ENCODE measurements at regions not wholly inside any gene's neighbourhood (a gene's known extent, or its start where the extent isn't known, plus 50 kb on each side); places are given as distances from the start of the nearest gene placed in this dataset.

- no peak overlapping the region for H3K4ac ChIP-seq (ENCODE audit: low read depth, low read length)
These were observed 186.7 kb downstream of the TJP1 start for GRCh38 chr15:29635513-29636098.

DNA sequence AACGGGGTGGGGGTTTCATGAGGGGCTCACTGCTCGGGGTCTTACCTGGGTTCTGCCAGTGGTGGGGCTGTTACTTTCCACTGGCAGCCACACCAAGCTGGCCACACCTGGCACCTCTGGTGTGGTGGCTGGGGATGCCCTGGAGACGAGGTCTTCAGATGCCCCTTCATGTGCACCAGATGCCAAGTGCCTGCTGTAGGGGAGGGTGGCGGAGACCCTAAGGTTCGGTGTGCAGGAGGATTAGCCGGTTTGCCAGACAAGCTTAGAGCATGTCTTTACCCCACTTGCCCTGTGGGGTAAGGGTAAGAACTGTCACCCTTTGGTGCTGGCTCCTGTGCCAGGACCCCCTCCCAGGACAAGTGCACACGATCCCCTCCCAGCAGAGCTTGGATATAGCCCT lies 188.3 kb downstream of the TJP1 start:
- Histone ChIP-seq H3K4me3 (ENCODE audit: low read depth, low read length) (no peak overlapping the region), H3K27ac (ENCODE audit: low read depth, low read length) (no peak overlapping the region), H3K79me1 (ENCODE audit: low read length) (no peaks in the 10 kb centered on the region), H2BK5ac (ENCODE audit: low read depth, low read length, poor library complexity) (no peak overlapping the region), H3K36me3 (ENCODE audit: control insufficient read depth in 1 of 2, insufficient read depth in 2 of 2, low read length in 2 of 2) (no peaks in the 10 kb centered on the region), H3K79me2 (ENCODE audit: control insufficient read depth, insufficient read depth, low read length, poor library complexity) (no peaks in the 10 kb centered on the region), H4K12ac (ENCODE audit: low read depth, low read length) (no peak overlapping the region), H4K8ac (ENCODE audit: low read depth, low read length) (no peak overlapping the region), H3K14ac (ENCODE audit: low read length) (no peak overlapping the region), H2BK12ac (ENCODE audit: low read length) (no peak overlapping the region), H3K9ac (ENCODE audit: low read length) (no peak overlapping the region), H3K23ac (ENCODE audit: low read length) (no peak overlapping the region), H2BK120ac (ENCODE audit: insufficient read depth, low read length, poor library complexity) (no peak overlapping the region), H3K27me3 (ENCODE audit: insufficient read depth, low read length) (no peaks in the 10 kb centered on the region), H3K4ac (ENCODE audit: low read depth, low read length) (no peak overlapping the region), H3K9me3 (ENCODE audit: insufficient read depth, low read depth, low read length) (peaks cover 3% of the 10 kb centered on the region), H2AK5ac (ENCODE audit: low read length) (no peak overlapping the region), H2AFZ (ENCODE audit: insufficient read depth, low read length, poor library complexity) (no peak overlapping the region), H3K4me2 (ENCODE audit: low read length) (no peak overlapping the region), H4K91ac (ENCODE audit: low read depth, low read length) (no peak overlapping the region), H3K18ac (ENCODE audit: low read length) (no peak overlapping the region), H3K4me1 (ENCODE audit: control insufficient read depth in 1 of 2, insufficient read depth in 2 of 2, low read length in 2 of 2) (no peaks in the 10 kb centered on the region)
- no peak for DNase-seq
- no CpG with 5 or more reads among the region's 7 CpGs for WGBS (ENCODE audit: extremely low coverage, insufficient coverage, insufficient read length)

More at GRCh38 chr15:29635513-29636098, 186.7 kb downstream of the TJP1 start:
- Histone ChIP-seq H4K8ac (ENCODE audit: low read depth, low read length) (no peak overlapping the region), H3K79me2 (ENCODE audit: control insufficient read depth, insufficient read depth, low read length, poor library complexity) (no peaks in the 10 kb centered on the region), H3K14ac (ENCODE audit: low read length) (no peak overlapping the region), H3K36me3 (ENCODE audit: control insufficient read depth in 1 of 2, insufficient read depth in 2 of 2, low read length in 2 of 2) (no peaks in the 10 kb centered on the region), H3K9me3 (ENCODE audit: insufficient read depth, low read depth, low read length) (peaks cover 3% of the 10 kb centered on the region), H3K23ac (ENCODE audit: low read length) (peak overlapping the region; percentile 68), H2BK5ac (ENCODE audit: low read depth, low read length, poor library complexity) (no peak overlapping the region), H4K12ac (ENCODE audit: low read depth, low read length) (no peak overlapping the region), H4K91ac (ENCODE audit: low read depth, low read length) (no peak overlapping the region), H3K27ac (ENCODE audit: low read depth, low read length) (no peak overlapping the region), H3K4me1 (ENCODE audit: control insufficient read depth in 1 of 2, insufficient read depth in 2 of 2, low read length in 2 of 2) (no peaks in the 10 kb centered on the region), H3K18ac (ENCODE audit: low read length) (no peak overlapping the region), H3K4me3 (ENCODE audit: low read depth, low read length) (peak overlapping the region; percentile 47), H2BK12ac (ENCODE audit: low read length) (no peak overlapping the region), H3K79me1 (ENCODE audit: low read length) (no peaks in the 10 kb centered on the region), H2BK120ac (ENCODE audit: insufficient read depth, low read length, poor library complexity) (no peak overlapping the region), H2AK5ac (ENCODE audit: low read length) (no peak overlapping the region), H3K27me3 (ENCODE audit: insufficient read depth, low read length) (no peaks in the 10 kb centered on the region), H3K9ac (ENCODE audit: low read length) (peak overlapping the region; percentile 18), H3K4me2 (ENCODE audit: low read length) (no peak overlapping the region), H2AFZ (ENCODE audit: insufficient read depth, low read length, poor library complexity) (no peak overlapping the region)
- no peak for DNase-seq
- no CpG with 5 or more reads among the region's 9 CpGs for WGBS (ENCODE audit: extremely low coverage, insufficient coverage, insufficient read length)

DNA sequence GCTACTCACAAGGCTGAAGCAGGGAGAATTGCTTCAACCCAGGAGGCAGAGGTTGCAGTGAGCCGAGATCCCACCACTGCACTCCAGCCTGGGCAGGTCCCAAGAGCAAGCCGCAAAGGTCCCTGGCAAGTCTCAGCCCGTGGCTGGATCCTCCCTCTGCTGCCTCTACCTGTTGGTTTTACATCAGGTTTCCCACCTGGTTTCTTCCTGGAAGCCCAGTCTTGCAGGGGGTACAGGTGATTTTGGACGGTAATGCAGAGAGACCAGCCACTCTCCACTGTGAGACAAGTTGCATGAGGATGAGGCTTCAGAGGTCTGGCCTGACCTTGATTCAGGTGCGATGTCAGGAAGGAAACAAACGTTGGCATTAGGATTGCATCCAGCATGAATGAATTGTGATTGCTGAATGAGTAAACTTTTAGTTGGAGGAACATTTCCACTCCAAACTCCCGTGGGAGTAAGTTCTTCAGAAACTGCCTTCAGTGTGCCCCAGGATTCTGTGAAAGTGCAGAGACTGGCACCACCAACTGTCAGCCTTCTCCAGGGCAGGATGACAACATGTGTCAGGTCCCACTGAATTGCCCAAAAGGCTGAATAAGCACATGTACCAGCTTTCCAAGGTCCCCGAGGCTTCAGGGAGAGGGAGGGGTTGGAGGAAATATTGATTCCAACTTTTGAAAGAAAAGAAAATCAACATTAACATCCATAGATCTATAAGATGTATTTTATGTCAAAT lies 189.4 kb downstream of the TJP1 start:
- H3K14ac ChIP-seq (ENCODE audit: low read length): no peak overlapping the region
- no peak overlapping the region for H3K4me3 ChIP-seq (ENCODE audit: low read depth, low read length)
- no peaks in the 10 kb centered on the region for H3K79me1 ChIP-seq (ENCODE audit: low read length)
- no peak overlapping the region for H4K91ac ChIP-seq (ENCODE audit: low read depth, low read length)
- H2AFZ ChIP-seq (ENCODE audit: insufficient read depth, low read length, poor library complexity): no peak overlapping the region
- peaks cover 3% of the 10 kb centered on the region for H3K9me3 ChIP-seq (ENCODE audit: insufficient read depth, low read depth, low read length)
- H3K79me2 ChIP-seq (ENCODE audit: control insufficient read depth, insufficient read depth, low read length, poor library complexity): no peaks in the 10 kb centered on the region
- H3K27ac ChIP-seq (ENCODE audit: low read depth, low read length): no peak overlapping the region
- no peak overlapping the region for H2BK120ac ChIP-seq (ENCODE audit: insufficient read depth, low read length, poor library complexity)
- DNase-seq: no peak
- no CpG with 5 or more reads among the region's 8 CpGs for WGBS (ENCODE audit: extremely low coverage, insufficient coverage, insufficient read length)
- no peak overlapping the region for H3K4ac ChIP-seq (ENCODE audit: low read depth, low read length)
- no peak overlapping the region for H2AK5ac ChIP-seq (ENCODE audit: low read length)
- H2BK12ac ChIP-seq (ENCODE audit: low read length): no peak overlapping the region
- H3K4me2 ChIP-seq (ENCODE audit: low read length): no peak overlapping the region
- no peaks in the 10 kb centered on the region for H3K36me3 ChIP-seq (ENCODE audit: control insufficient read depth in 1 of 2, insufficient read depth in 2 of 2, low read length in 2 of 2)
- H2BK5ac ChIP-seq (ENCODE audit: low read depth, low read length, poor library complexity): no peak overlapping the region
- no peak overlapping the region for H3K23ac ChIP-seq (ENCODE audit: low read length)
- H3K9ac ChIP-seq (ENCODE audit: low read length): no peak overlapping the region
- no peaks in the 10 kb centered on the region for H3K4me1 ChIP-seq (ENCODE audit: control insufficient read depth in 1 of 2, insufficient read depth in 2 of 2, low read length in 2 of 2)
- H4K12ac ChIP-seq (ENCODE audit: low read depth, low read length): no peak overlapping the region
- no peak overlapping the region for H4K8ac ChIP-seq (ENCODE audit: low read depth, low read length)
- no peaks in the 10 kb centered on the region for H3K27me3 ChIP-seq (ENCODE audit: insufficient read depth, low read length)
- H3K18ac ChIP-seq (ENCODE audit: low read length): no peak overlapping the region

- no peak overlapping the region for H3K27ac ChIP-seq (ENCODE audit: low read depth, low read length)
- no peaks in the 10 kb centered on the region for H3K36me3 ChIP-seq (ENCODE audit: control insufficient read depth in 1 of 2, insufficient read depth in 2 of 2, low read length in 2 of 2)
- no peak overlapping the region for H3K14ac ChIP-seq (ENCODE audit: low read length)
- no peak overlapping the region for H3K18ac ChIP-seq (ENCODE audit: low read length)
- H3K79me2 ChIP-seq (ENCODE audit: control insufficient read depth, insufficient read depth, low read length, poor library complexity): no peaks in the 10 kb centered on the region
- no peak overlapping the region for H3K4me3 ChIP-seq (ENCODE audit: low read depth, low read length)
- peaks cover 3% of the 10 kb centered on the region for H3K9me3 ChIP-seq (ENCODE audit: insufficient read depth, low read depth, low read length)
- no CpG with 5 or more reads among the region's 10 CpGs for WGBS (ENCODE audit: extremely low coverage, insufficient coverage, insufficient read length)
- no peak overlapping the region for H3K4ac ChIP-seq (ENCODE audit: low read depth, low read length)
- no peak overlapping the region for H4K8ac ChIP-seq (ENCODE audit: low read depth, low read length)
- no peaks in the 10 kb centered on the region for H3K4me1 ChIP-seq (ENCODE audit: control insufficient read depth in 1 of 2, insufficient read depth in 2 of 2, low read length in 2 of 2)
- no peak for DNase-seq
- H3K23ac ChIP-seq (ENCODE audit: low read length): no peak overlapping the region
- no peak overlapping the region for H2AFZ ChIP-seq (ENCODE audit: insufficient read depth, low read length, poor library complexity)
- no peaks in the 10 kb centered on the region for H3K27me3 ChIP-seq (ENCODE audit: insufficient read depth, low read length)
- H3K4me2 ChIP-seq (ENCODE audit: low read length): no peak overlapping the region
- H3K79me1 ChIP-seq (ENCODE audit: low read length): no peaks in the 10 kb centered on the region
- H4K12ac ChIP-seq (ENCODE audit: low read depth, low read length): no peak overlapping the region
- no peak overlapping the region for H2BK12ac ChIP-seq (ENCODE audit: low read length)
- no peak overlapping the region for H4K91ac ChIP-seq (ENCODE audit: low read depth, low read length)
- H2BK120ac ChIP-seq (ENCODE audit: insufficient read depth, low read length, poor library complexity): no peak overlapping the region
- H3K9ac ChIP-seq (ENCODE audit: low read length): no peak overlapping the region
- H2AK5ac ChIP-seq (ENCODE audit: low read length): no peak overlapping the region
- no peak overlapping the region for H2BK5ac ChIP-seq (ENCODE audit: low read depth, low read length, poor library complexity)
These were observed 190.9 kb downstream of the TJP1 start for GRCh38 chr15:29631076-29632070.
